PFSK-1 (cell line): ENCODE measurements at regions not wholly inside any gene's neighbourhood (a gene's known extent, or its start where the extent isn't known, plus 50 kb on each side); places are given as distances from the start of the nearest gene placed in this dataset.

Experiments
- FOXP2 ChIP-seq: optimal IDR thresholded peaks from 2 replicates; pipeline ENCODE3; 2011; ENCODE audit warnings: borderline replicate concordance, control low read depth, inconsistent platforms; ENCODE audit not compliant: insufficient read depth; ENCODE audit errors: extremely low read length, extremely low read depth
- POLR2AphosphoS5 ChIP-seq: IDR thresholded peaks from 2 replicates; pipeline ENCODE4 v1.6.1; 2012; ENCODE audit warnings: low read depth, mild to moderate bottlenecking, control low read depth, low read length, moderate library complexity
- SIN3A ChIP-seq: IDR thresholded peaks from 2 replicates; pipeline ENCODE4 v1.6.1; 2012; ENCODE audit warnings: mild to moderate bottlenecking, low read length, moderate library complexity, borderline replicate concordance; ENCODE audit not compliant: insufficient read depth
- TAF1 ChIP-seq: IDR thresholded peaks from 2 replicates; pipeline ENCODE4 v1.6.1; 2012; ENCODE audit warnings: low read length, control low read depth, borderline replicate concordance; ENCODE audit not compliant: insufficient read depth
- TF ChIP-seq, protein P1 (sequence below), 2 experiments: IDR thresholded peaks; 2 replicates each; pipeline versions ENCODE4 v1.6.1 to v1.8.0; 2011 to 2012; ENCODE audit warnings: low read depth in 2 of 2, low read length in 2 of 2, control low read depth in 1 of 2, inconsistent platforms in 1 of 2, mild to moderate bottlenecking in 1 of 2, moderate library complexity in 1 of 2; ENCODE audit not compliant: insufficient read depth in 1 of 2

DNA sequence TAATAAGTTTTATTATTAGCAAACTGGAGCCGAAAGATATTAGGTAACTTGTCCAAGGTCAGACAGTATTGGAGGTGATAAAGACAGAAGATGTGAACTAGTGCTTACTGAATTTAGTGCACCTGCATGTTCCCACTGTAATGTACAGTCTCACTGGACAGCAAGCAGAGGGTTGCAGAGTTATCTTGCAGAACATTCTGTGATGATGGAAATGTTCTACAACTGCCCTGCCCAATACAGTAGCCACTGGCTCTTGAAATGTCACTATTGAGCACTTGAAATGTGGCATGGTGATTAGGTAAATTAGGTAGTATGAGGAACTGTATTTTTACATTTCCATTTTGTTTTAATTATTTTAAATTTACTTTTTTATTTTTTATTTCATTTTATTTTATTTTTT, 356.6 kb downstream of the EPHA4 start:
- no peak for TF ChIP-seq SIN3A
- TF ChIP-seq FOXP2 = no peak
- no peak for TF ChIP-seq POLR2AphosphoS5
- TF ChIP-seq, protein P1, sequence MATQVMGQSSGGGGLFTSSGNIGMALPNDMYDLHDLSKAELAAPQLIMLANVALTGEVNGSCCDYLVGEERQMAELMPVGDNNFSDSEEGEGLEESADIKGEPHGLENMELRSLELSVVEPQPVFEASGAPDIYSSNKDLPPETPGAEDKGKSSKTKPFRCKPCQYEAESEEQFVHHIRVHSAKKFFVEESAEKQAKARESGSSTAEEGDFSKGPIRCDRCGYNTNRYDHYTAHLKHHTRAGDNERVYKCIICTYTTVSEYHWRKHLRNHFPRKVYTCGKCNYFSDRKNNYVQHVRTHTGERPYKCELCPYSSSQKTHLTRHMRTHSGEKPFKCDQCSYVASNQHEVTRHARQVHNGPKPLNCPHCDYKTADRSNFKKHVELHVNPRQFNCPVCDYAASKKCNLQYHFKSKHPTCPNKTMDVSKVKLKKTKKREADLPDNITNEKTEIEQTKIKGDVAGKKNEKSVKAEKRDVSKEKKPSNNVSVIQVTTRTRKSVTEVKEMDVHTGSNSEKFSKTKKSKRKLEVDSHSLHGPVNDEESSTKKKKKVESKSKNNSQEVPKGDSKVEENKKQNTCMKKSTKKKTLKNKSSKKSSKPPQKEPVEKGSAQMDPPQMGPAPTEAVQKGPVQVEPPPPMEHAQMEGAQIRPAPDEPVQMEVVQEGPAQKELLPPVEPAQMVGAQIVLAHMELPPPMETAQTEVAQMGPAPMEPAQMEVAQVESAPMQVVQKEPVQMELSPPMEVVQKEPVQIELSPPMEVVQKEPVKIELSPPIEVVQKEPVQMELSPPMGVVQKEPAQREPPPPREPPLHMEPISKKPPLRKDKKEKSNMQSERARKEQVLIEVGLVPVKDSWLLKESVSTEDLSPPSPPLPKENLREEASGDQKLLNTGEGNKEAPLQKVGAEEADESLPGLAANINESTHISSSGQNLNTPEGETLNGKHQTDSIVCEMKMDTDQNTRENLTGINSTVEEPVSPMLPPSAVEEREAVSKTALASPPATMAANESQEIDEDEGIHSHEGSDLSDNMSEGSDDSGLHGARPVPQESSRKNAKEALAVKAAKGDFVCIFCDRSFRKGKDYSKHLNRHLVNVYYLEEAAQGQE (IDR thresholded peaks at IDR 0.05; ENCODE audit: insufficient read depth in 1 of 2, low read depth in 2 of 2, low read length in 2 of 2) = no peak
- no peak for TF ChIP-seq TAF1

DNA sequence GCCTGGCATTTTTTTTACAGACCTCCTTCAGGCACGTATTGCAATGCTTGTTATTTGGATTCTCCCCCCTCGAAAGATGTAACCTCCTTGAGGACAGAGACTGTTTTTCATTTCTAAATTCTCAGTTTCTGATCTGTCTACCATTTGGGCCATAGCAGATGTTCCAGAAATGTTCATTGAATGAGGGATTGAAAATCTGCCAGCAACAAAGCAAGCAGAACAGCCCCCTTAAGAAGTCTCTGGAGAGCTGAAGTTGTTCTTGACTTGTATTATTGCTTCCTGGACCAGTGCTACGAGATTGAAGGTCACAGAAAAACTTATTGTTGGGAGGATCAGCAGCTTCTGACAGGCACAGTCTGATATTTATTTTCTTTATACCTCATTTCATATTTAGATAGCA, 355.5 kb downstream of the EPHA4 start:
- TF ChIP-seq SIN3A (no peak), POLR2AphosphoS5 (no peak), TAF1 (no peak), FOXP2 (no peak)
- TF ChIP-seq, protein P1 (IDR thresholded peaks at IDR 0.05; ENCODE audit: insufficient read depth in 1 of 2, low read depth in 2 of 2, low read length in 2 of 2) = no peak

DNA sequence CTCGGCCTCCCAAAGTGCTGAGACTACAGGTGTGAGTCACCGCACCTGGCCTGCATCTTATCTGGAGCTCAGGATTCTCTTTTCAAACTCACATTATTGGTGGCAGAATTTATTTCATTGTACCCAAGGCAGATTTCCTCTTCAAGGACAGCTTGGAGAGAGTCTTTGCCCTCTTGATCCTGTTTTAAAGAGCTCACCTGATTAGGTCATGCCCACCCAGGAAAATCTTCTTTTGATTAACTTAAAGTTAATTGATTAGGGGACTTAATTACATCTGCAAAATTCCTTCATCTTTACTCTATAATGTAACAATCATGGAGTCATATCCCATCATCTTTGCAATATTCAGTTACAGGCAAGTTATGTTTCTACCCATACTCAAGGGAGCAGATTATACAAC, 346.4 kb downstream of the EPHA4 start:
- TF ChIP-seq TAF1 (no peak), POLR2AphosphoS5 (no peak), FOXP2 (no peak), SIN3A (no peak)
- TF ChIP-seq, protein P1 (IDR thresholded peaks at IDR 0.05; ENCODE audit: insufficient read depth in 1 of 2, low read depth in 2 of 2, low read length in 2 of 2) = no peak

DNA sequence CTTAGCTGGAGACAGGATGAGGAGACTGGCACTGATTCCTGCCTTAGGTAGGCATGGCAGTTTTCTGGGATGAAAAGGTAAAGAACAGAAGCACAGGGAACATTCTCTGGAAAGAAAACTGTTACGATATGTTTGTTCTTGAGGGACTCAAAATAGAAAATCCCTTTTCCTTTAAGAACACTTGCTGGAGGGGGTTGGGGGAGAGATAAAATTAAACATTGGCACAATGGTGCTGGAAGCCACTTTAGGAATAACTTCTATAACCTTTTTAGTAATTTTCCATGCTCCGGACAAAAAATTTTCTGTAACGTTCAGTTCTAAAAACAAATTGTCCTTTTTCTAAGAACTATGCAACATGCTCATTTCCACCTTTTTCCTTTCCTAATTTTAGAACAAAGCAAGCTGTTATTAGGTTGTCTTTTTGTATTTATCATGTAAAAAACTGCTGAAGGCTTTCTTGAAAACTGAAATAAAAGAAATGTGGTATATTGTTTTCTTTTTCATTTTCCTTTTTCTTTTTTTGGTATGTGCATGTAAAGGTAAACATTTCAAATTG, 343.8 kb downstream of the EPHA4 start:
- TF ChIP-seq TAF1 (no peak), SIN3A (no peak), FOXP2 (no peak), POLR2AphosphoS5 (no peak)
- TF ChIP-seq, protein P1 (IDR thresholded peaks at IDR 0.05; ENCODE audit: insufficient read depth in 1 of 2, low read depth in 2 of 2, low read length in 2 of 2) = no peak
